ENCODE measurements at regions not wholly inside any gene's neighbourhood (a gene's known extent, or its start where the extent isn't known, plus 50 kb on each side); places are given as distances from the start of the nearest gene placed in this dataset.

GRCh38 chr4:65014078-65014477, 604.8 kb upstream of the TECRL start:
- no peak for DNase-seq (ENCODE audit: low read depth in 1 of 2, low spot score in 2 of 2)
- Histone ChIP-seq H4K5ac (ENCODE audit: insufficient read length, low read depth, low read length) (no peak overlapping the region), H3K23ac (ENCODE audit: insufficient read length) (no peak overlapping the region), H3K79me1 (ENCODE audit: low read depth, low read length) (no peaks in the 10 kb centered on the region), H3K18ac (ENCODE audit: extremely low read depth, low read length) (no peak overlapping the region), H3K4me3 (ENCODE audit: extremely low read depth in 1 of 4, insufficient read depth in 2 of 4, low read depth in 3 of 4, low read length in 4 of 4) (no peak overlapping the region), H3K36me3 (ENCODE audit: control insufficient read depth in 2 of 4, insufficient read depth in 4 of 4, low read length in 3 of 4) (no peaks in the 10 kb centered on the region), H2BK20ac (ENCODE audit: low read length) (no peak overlapping the region), H2AFZ (ENCODE audit: low read length) (no peak overlapping the region), H4K20me1 (replicated peaks in 1 of 2; ENCODE audit: control insufficient read depth in 1 of 2, insufficient read depth in 2 of 2, low read length in 2 of 2) (no peaks in the 10 kb centered on the region), H2BK5ac (ENCODE audit: low read depth, low read length) (no peak overlapping the region), H3K9me3 (ENCODE audit: insufficient read depth in 2 of 2, low read depth in 1 of 2, low read length in 1 of 2) (no peaks in the 10 kb centered on the region), H3K4me2 (ENCODE audit: insufficient read depth in 1 of 2, low read depth in 2 of 2, low read length in 2 of 2) (no peak overlapping the region), H3K4me1 (replicated peaks in 1 of 4; ENCODE audit: control insufficient read depth in 3 of 4, insufficient read depth in 4 of 4, low read length in 3 of 4) (peaks cover 0 to 4% (median 3%) of the 10 kb centered on the region in 4 experiments; a peak in 3 of 7 replicates), H3K79me2 (ENCODE audit: control insufficient read depth in 1 of 2, insufficient read depth in 2 of 2, low read length in 2 of 2) (no peaks in the 10 kb centered on the region), H4K8ac (ENCODE audit: extremely low read depth, insufficient read depth, low read length) (no peak overlapping the region; the same call in 1 of the 2 replicates), H3K14ac (ENCODE audit: insufficient read length) (no peak overlapping the region), H3K9ac (replicated peaks in 1 of 4; ENCODE audit: extremely low read depth in 1 of 4, low read depth in 3 of 4, low read length in 3 of 4) (no peak overlapping the region), H3K27me3 (replicated peaks in 1 of 4; ENCODE audit: control insufficient read depth in 3 of 4, extremely low read depth in 1 of 4, insufficient read depth in 3 of 4, low read length in 3 of 4) (no peaks in the 10 kb centered on the region), H3K4ac (replicated peaks; ENCODE audit: insufficient read length, low read depth, low read length) (no peak overlapping the region), H2BK15ac (ENCODE audit: low read length) (no peak overlapping the region), H3K27ac (ENCODE audit: low read depth, low read length) (no peak overlapping the region), H3K56ac (replicated peaks; ENCODE audit: insufficient read length, low read depth, low read length) (no peak overlapping the region), H2BK120ac (replicated peaks; ENCODE audit: low read depth, low read length) (no peak overlapping the region), H3K23me2 (ENCODE audit: low read depth, low read length) (no peaks in the 10 kb centered on the region), H2AK5ac (ENCODE audit: low read depth, low read length) (no peak overlapping the region), H4K91ac (replicated peaks; ENCODE audit: insufficient read length, low read length) (no peak overlapping the region), H2BK12ac (ENCODE audit: low read depth, low read length) (no peak overlapping the region)
- FAIRE-seq, result no peak
- ChIA-PET CTCF (ENCODE audit: partially characterized antibody) (no interaction called here), POLR2A (ENCODE audit: partially characterized antibody) (no interaction called here)
- WGBS, 2 experiments (ENCODE audit: extremely low coverage in 1 of 2, insufficient coverage in 1 of 2, insufficient read length in 1 of 2, insufficient replicate concordance in 2 of 2, low coverage in 1 of 2, low lambda C conversion rate in 2 of 2, missing lambda C conversion rate in 1 of 2), result 79% methylated on average over 4 of the region's 4 CpGs; no CpG with 5 or more reads in 1 of the 2 experiments
- TF ChIP-seq PHF8 (conservative IDR thresholded peaks at IDR 0.05; ENCODE audit: low read depth, low read length) (no peak), RAD21 (IDR thresholded peaks at IDR 0.05 in 1 of 2, conservative IDR thresholded peaks at IDR 0.05 in 1 of 2; ENCODE audit: low read depth in 2 of 2, low read length in 2 of 2) (no peak), EP300 (IDR thresholded peaks at IDR 0.05; ENCODE audit: borderline replicate concordance in 1 of 2, low read depth in 2 of 2, low read length in 2 of 2) (no peak), CEBPB (IDR thresholded peaks at IDR 0.05; ENCODE audit: low read depth, low read length) (no peak), TEAD4 (IDR thresholded peaks at IDR 0.05; ENCODE audit: low read depth, low read length) (no peak), E2F6 (IDR thresholded peaks at IDR 0.05) (no peak), CREB1 (IDR thresholded peaks at IDR 0.05) (no peak), SP2 (IDR thresholded peaks at IDR 0.05; ENCODE audit: low read length) (no peak), TBP (IDR thresholded peaks at IDR 0.05; ENCODE audit: low read depth, low read length) (no peak), ZNF274 (IDR thresholded peaks at IDR 0.05; ENCODE audit: borderline replicate concordance, extremely low read depth, low read length) (no peak), BRCA1 (IDR thresholded peaks at IDR 0.05; ENCODE audit: low read depth, low read length) (no peak), NRF1 (IDR thresholded peaks at IDR 0.05; ENCODE audit: low read depth, low read length) (no peak), MAX (IDR thresholded peaks at IDR 0.05) (no peak), TAF7 (optimal IDR thresholded peaks at IDR 0.05; ENCODE audit: borderline replicate concordance, low read depth, low read length) (no peak), JUND (IDR thresholded peaks at IDR 0.05; ENCODE audit: low read length) (no peak)
